ENCODE measurements at regions not wholly inside any gene's neighbourhood (a gene's known extent, or its start where the extent isn't known, plus 50 kb on each side); places are given as distances from the start of the nearest gene placed in this dataset.

DNA sequence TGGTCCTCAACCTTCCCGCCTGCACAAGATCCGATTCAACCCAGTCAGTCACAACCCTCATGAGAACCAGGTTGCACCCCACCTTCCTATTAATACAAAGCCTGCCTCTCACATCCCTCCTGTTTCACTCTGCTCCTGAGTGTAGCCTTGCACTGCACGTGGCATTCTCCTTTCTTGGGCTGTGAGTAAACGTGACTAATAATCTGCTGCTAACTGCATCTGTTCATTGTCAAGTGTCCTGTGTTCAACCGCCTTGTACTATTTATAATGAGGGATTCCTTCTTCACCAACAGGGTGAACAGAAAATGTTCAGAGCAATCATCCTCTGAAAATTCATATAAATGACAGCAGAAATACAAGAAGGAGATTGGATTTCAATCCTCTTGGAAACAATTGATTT lies 1608.2 kb downstream of the SLITRK5 start:
- TF ChIP-seq, protein P1, sequence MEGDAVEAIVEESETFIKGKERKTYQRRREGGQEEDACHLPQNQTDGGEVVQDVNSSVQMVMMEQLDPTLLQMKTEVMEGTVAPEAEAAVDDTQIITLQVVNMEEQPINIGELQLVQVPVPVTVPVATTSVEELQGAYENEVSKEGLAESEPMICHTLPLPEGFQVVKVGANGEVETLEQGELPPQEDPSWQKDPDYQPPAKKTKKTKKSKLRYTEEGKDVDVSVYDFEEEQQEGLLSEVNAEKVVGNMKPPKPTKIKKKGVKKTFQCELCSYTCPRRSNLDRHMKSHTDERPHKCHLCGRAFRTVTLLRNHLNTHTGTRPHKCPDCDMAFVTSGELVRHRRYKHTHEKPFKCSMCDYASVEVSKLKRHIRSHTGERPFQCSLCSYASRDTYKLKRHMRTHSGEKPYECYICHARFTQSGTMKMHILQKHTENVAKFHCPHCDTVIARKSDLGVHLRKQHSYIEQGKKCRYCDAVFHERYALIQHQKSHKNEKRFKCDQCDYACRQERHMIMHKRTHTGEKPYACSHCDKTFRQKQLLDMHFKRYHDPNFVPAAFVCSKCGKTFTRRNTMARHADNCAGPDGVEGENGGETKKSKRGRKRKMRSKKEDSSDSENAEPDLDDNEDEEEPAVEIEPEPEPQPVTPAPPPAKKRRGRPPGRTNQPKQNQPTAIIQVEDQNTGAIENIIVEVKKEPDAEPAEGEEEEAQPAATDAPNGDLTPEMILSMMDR (IDR thresholded peaks at IDR 0.05 in 2 of 3, conservative IDR thresholded peaks at IDR 0.05 in 1 of 3; ENCODE audit: borderline replicate concordance in 1 of 3, insufficient read depth in 1 of 3, low read depth in 2 of 3, low read length in 2 of 3), result no peak
- TF ChIP-seq, protein P2, sequence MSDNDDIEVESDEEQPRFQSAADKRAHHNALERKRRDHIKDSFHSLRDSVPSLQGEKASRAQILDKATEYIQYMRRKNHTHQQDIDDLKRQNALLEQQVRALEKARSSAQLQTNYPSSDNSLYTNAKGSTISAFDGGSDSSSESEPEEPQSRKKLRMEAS (IDR thresholded peaks at IDR 0.05), result no peak
- TF ChIP-seq SP1 (IDR thresholded peaks at IDR 0.05; ENCODE audit: low read depth) (no peak), POLR2AphosphoS5 (IDR thresholded peaks at IDR 0.05; ENCODE audit: low read depth, low read length) (no peak), POLR2A (IDR thresholded peaks at IDR 0.05; ENCODE audit: borderline replicate concordance, extremely low read depth, insufficient read depth, insufficient read length) (no peak), EZH2phosphoT487 (IDR thresholded peaks at IDR 0.05; ENCODE audit: borderline replicate concordance) (no peak), EZH2 (IDR thresholded peaks at IDR 0.05) (no peak), ZNF274 (IDR thresholded peaks at IDR 0.05; ENCODE audit: low read depth, low read length) (no peak), JUND (IDR thresholded peaks at IDR 0.05) (no peak)
- TF ChIP-seq, protein P3, sequence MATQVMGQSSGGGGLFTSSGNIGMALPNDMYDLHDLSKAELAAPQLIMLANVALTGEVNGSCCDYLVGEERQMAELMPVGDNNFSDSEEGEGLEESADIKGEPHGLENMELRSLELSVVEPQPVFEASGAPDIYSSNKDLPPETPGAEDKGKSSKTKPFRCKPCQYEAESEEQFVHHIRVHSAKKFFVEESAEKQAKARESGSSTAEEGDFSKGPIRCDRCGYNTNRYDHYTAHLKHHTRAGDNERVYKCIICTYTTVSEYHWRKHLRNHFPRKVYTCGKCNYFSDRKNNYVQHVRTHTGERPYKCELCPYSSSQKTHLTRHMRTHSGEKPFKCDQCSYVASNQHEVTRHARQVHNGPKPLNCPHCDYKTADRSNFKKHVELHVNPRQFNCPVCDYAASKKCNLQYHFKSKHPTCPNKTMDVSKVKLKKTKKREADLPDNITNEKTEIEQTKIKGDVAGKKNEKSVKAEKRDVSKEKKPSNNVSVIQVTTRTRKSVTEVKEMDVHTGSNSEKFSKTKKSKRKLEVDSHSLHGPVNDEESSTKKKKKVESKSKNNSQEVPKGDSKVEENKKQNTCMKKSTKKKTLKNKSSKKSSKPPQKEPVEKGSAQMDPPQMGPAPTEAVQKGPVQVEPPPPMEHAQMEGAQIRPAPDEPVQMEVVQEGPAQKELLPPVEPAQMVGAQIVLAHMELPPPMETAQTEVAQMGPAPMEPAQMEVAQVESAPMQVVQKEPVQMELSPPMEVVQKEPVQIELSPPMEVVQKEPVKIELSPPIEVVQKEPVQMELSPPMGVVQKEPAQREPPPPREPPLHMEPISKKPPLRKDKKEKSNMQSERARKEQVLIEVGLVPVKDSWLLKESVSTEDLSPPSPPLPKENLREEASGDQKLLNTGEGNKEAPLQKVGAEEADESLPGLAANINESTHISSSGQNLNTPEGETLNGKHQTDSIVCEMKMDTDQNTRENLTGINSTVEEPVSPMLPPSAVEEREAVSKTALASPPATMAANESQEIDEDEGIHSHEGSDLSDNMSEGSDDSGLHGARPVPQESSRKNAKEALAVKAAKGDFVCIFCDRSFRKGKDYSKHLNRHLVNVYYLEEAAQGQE (IDR thresholded peaks at IDR 0.05; ENCODE audit: low read depth), result no peak

All from HCT116 (cell line).